Non-pigmented ciliary epithelial cell (primary cell): ENCODE measurements at regions not wholly inside any gene's neighbourhood (a gene's known extent, or its start where the extent isn't known, plus 50 kb on each side); places are given as distances from the start of the nearest gene placed in this dataset.
"Not testable (repeated sequence)": the region's sequence is repeated elsewhere in the genome, so short reads cannot be mapped to it uniquely, and the experiment has no call there.

Experiments
- DNase-seq: peaks from one replicate; pipeline ENCODE4 v3.0.0-alpha.2; 2010; ENCODE audit warnings: low read depth

GRCh38 chr15:44849701-44850403, 106.6 kb upstream of the TERB2 start:
- DNase-seq: not testable (repeated sequence)

GRCh38 chr15:44853304-44853950, 103.1 kb upstream of the TERB2 start:
- not testable (repeated sequence) for DNase-seq

DNA sequence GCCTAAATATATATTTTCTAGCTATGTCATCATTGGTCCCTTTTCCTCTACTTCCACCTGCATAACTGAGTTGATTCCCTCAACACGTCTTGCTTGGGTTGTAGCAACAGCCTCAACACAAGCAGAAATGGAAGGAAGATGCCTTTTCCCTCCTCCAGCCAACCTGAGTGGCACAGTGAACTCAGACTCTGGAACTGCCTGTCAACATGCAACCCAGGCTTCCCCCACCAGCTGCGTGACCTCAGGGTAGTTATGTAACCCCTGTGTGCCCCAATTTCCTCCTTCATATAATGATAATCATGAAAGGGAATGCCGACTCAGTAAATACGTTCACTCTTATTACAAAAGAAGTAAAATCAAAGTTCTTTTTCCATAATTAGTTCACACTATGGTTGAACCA, 101.8 kb upstream of the TERB2 start:
- DNase-seq: not testable (repeated sequence)

DNA sequence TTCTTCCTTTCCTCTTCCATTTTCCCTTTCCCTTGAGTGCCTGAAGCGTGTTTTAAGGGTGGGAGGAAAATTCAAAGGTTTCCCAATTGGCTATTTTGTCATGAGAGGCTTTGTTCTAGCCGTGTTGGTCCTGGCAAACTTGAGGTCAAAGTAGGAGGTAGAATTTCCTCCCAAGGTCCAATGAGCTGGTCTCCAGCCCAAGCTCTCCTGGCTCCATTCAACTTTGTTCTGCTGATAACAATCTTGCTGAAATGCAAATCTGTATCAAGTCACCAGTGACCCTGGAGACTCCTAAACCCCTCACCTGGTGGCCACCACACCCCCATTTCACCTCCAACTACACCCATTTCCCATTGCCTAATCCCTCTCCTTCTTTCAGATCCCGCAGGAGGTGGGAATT, 100.2 kb upstream of the TERB2 start:
- not testable (repeated sequence) for DNase-seq

GRCh38 chr15:44857164-44857710, 99.2 kb upstream of the TERB2 start:
- DNase-seq: not testable (repeated sequence)

DNA sequence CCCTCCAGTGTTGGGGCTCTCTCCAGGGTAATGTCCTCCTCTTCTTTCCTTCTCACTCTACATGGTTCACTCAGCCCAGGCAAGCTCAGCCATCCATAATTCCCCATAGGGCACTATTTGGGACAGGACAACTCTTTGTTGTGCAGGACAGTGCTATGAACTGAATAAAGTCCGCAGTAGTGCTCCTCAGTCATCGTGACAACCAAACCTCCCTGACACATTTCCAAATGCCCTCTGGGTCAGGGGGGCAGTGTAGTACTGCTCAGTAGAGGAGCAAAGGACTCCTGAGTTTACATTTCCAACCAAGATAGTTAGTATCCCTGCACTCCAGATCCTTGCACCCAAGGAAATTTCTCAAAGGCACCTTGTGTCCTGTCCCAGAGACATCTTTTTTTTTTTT, 97.4 kb upstream of the TERB2 start:
- not testable (repeated sequence) for DNase-seq

DNA sequence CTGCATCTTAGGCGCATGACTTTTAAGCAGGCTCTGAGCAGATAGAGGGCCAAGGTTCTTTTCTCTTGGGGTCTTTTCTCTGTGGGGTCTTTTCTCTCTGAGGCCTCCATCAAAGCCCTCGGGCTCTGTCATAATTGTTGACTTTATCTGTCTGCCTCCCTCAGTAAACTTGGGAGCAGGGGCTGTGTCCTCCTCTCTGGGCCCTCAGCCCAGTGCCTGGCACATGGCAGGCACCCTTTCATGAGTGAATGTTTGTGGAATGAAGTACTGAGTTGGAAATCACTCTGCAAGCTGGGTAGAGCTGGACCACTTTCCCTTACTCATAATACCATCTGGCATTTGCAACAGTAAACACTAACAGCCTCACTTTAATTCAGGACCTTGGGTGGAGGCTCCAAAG, 96.3 kb upstream of the TERB2 start:
- not testable (repeated sequence) for DNase-seq

DNA sequence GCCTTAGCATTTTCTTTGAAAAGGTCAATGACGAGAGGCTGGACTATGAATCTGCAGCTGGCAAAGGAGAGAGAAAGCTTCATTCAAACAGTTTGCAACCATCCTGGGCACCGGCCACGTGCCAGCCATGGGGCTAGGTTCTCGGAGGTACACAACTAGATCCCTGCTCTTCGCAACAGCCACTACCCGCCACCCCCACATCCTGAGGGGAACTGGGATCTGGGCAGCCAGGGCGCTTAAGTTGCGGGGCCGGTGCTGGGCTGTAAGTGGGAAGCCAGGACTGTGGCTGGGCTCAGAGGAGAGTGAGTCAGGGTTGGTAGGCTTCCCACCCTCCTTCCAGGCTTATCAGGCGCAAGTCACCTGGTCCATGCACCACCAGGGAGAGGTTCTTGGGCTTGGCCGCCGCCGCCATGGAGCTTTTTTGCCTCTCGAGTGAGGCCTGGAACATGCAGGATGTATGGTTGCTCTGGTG, 95.0 kb upstream of the TERB2 start:
- DNase-seq: no peak

- DNase-seq: no peak
Measured at GRCh38 chr15:44861917-44862316, 94.6 kb upstream of the TERB2 start.

DNA sequence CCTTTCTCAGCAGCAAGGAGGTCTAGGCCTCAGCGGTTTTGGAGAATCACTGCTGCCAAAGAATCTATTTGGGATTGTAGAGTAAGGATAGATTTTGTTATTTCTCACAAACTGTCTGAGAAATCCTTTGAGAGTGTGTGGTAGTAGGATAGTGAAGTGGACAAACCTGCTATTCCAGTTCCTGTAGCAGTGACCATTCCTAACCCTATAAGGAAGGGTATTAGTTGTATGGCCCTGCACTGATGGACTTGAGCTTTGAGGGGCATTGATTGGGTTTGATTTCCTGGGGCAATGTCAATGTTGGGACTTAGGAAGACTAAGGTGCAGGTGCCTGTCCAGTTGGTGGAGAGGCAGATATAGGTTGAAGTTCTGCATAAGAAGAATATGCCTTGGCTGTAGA, 93.6 kb upstream of the TERB2 start:
- DNase-seq: not testable (repeated sequence)

GRCh38 chr15:44868100-44868499, 88.4 kb upstream of the TERB2 start:
- DNase-seq: not testable (repeated sequence)

- not testable (repeated sequence) for DNase-seq
Measured at GRCh38 chr15:44870125-44870524, 86.4 kb upstream of the TERB2 start.

DNA sequence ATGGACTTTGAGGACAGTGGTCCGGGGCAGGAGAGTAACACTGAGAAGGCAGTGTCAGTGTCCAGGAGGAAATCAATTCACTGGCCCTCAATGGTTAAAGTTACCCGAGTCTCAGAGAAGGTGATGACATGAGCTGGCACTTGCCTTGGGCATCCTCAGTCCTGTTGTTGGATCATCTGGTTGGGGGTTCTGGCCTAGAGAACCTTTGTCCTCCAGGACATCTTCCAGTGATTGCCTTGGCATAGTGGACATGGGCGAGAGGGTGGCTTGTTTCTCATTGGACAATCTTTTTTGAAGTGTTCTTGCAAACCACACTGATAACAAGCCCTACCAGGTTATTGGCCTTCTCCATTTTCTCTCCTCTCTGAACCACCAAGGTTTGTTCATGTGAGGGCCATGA, 83.4 kb upstream of the TERB2 start:
- no peak for DNase-seq

DNA sequence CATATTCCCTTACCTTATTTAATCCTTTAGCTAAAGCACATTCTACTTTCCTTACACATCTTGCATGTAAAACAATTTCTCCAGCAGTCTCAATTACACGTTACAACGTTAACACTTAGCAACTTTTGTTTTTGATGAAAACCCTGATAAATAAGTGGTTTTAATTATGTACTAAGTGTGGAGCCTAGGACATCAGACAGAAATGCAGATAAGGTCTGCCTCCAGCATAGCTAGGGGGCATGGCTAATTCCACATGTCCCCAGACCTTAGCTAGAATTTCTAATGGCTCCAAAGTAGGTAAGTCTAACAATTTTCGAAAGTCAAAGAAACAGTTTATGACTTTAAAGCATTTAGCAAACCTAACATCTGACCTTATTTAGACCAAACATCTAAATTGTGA, 77.4 kb upstream of the TERB2 start:
- no peak for DNase-seq

DNA sequence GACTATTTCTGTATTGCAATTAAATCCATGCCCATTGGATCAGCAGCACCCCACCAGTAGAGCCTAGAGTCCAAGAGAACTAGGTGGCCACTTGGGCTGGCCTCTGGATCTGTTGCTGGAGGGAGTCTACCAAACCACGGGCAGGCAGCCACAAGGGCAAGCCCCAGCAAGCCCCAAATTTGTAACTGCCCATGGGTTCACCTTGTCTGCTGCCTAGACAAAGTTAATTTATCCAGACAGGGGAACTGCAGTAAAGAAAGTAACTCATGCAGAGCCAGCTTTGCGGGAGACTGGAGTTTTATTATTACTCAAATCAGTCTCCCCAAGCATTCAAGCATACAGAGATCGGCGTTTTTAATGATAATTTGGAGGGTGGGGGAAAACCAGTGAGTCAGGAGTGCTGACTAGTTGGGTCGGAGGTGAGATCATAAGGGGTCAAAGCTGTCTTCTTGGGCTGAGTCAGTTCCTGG, 74.0 kb upstream of the TERB2 start:
- no peak for DNase-seq

GRCh38 chr15:44883199-44883877, 73.1 kb upstream of the TERB2 start:
- no peak for DNase-seq

DNA sequence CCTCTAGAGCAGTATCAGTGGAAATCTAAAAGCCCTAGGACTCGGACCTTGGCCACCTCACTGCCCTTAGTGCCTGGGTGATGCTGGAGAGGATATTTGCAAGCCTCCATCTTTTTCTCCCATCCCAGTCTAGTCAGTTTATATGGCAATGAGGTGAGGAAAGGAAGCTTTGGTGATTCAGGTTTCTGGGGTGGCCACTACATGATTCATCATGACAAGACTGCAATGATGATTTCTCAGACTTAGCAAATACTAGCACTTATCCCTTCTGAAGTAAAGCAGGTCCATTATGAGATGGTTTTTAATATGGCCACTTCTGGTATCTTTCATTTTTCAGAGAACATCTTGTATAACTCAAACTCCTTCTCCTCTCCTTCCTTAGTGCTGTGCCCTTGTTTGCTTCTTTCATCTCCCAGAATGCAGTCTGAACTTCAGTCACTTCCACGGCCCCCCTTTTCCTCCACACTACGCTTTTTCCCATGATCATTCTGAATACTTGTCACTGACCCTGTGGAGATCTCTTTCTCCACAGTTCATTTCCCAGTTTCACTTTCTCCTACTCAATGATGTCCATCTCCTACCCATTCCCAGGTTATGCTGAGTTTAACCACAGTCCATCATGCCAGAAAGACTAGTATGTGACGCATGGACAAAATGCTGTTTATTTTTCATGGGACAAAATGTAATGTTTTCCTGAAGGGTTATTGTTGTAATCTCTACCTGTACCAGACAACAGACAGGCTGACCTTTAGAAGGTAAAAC, 57.4 kb upstream of the TERB2 start:
- not testable (repeated sequence) for DNase-seq

GRCh38 chr15:44899775-44900174, 56.7 kb upstream of the TERB2 start:
- not testable (repeated sequence) for DNase-seq

DNA sequence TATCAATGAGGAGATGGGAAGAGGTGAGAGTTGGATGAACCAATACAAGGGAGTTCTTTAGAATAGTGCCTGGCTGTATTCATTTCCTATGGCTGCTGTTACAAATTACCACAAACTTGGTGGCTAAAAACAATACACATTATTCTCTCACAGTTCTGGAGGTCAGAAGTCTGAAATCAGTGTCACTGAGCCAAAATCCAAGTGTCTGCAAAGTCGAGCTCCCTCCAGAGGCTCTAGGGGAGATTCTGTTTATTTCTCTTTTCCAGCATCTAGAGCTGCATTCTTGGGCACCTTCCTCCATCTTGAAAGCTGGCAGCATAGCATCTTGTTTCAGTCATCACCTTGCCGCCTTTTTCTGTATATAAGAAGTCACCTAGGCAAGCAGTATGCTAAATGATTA, 55.7 kb upstream of the TERB2 start:
- not testable (repeated sequence) for DNase-seq

DNA sequence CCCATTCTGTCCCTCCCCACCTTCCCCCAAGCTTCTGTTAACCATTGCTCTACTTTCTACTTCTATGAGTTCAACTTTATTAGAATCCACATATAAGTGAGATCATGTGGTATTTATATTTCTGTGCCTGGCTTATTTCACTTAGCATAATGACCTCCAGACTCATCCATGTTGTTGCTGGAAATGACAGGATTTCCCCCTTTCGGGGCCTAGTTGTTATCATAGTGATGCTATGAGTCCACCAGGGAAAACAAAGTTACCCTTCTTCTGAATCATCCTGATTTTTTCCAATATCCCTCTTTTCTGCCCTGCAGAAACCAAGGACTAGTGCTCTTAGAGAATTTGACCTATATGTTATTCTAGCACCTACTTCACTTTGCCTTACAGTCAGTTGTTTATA, 53.2 kb upstream of the TERB2 start:
- not testable (repeated sequence) for DNase-seq

- DNase-seq: not testable (repeated sequence)
Measured at GRCh38 chr15:44904651-44905340, 51.7 kb upstream of the TERB2 start.
